Upper lobe of left lung (tissue), 6 donors: ENCODE measurements at regions not wholly inside any gene's neighbourhood (a gene's known extent, or its start where the extent isn't known, plus 50 kb on each side); places are given as distances from the start of the nearest gene placed in this dataset.
"Not testable (repeated sequence)": the region's sequence is repeated elsewhere in the genome, so short reads cannot be mapped to it uniquely, and the experiment has no call there.

Experiments
- ATAC-seq, 2 donors: fragments of 200-7000 bp; cut with Tn5 transposase; one replicate each; pipeline ENCODE4 v1.9.1; 2022; ENCODE audit warnings: mild to moderate bottlenecking in 2 of 2, moderate library complexity in 2 of 2; ENCODE audit not compliant: low FRiP score in 2 of 2
- DNase-seq, 2 donors: peaks; one replicate each; pipeline ENCODE4 v3.0.0-alpha.2; 2019 to 2020
- H3K27ac ChIP-seq, 4 donors: fragments of 200-600 bp; sonication (generic); one replicate each; pipeline ENCODE4 v1.5.1; 2016 to 2019
- H3K27me3 ChIP-seq, 4 donors: fragments of 200-600 bp; sonication (generic); one replicate each; pipeline ENCODE4 v1.5.1; 2017 to 2019
- H3K36me3 ChIP-seq, 4 donors: fragments of 200-600 bp; sonication (generic); one replicate each; pipeline ENCODE4 v1.5.1; 2016 to 2019
- H3K4me1 ChIP-seq, 4 donors: fragments of 200-600 bp; sonication (generic); one replicate each; pipeline ENCODE4 v1.5.1; 2018 to 2019
- H3K4me3 ChIP-seq, 4 donors: fragments of 200-600 bp; sonication (generic); one replicate each; pipeline ENCODE4 v1.5.1; 2017 to 2019; ENCODE audit warnings: mild to moderate bottlenecking in 2 of 4, moderate library complexity in 1 of 4
- H3K9me3 ChIP-seq, 4 donors: fragments of 200-600 bp; sonication (generic); one replicate each; pipeline ENCODE4 v1.5.1; 2018 to 2019
- CTCF ChIP-seq, 6 experiments: fragments of 450-650 bp in 4 of 6; fragments of 200-600 bp in 2 of 6; sonication (generic) in 2 of 6; IDR thresholded peaks; one replicate each; pipeline ENCODE4 v1.5.1; 2016 to 2019; ENCODE audit warnings: antibody characterized with exemption in 6 of 6
- EP300 ChIP-seq, 4 donors: sonication (generic); formaldehyde crosslinking; IDR thresholded peaks; one replicate each; pipeline ENCODE4 v1.5.1; 2017; ENCODE audit warnings: antibody characterized with exemption in 4 of 4, control low read depth in 2 of 4
- POLR2A ChIP-seq, 4 donors: fragments of 450-650 bp; IDR thresholded peaks; one replicate each; pipeline ENCODE4 v1.5.1; 2016 to 2017; ENCODE audit warnings: antibody characterized with exemption in 4 of 4, mild to moderate bottlenecking in 2 of 4
- POLR2AphosphoS5 ChIP-seq, 2 donors: sonication (generic); formaldehyde crosslinking; IDR thresholded peaks; one replicate each; pipeline ENCODE4 v1.5.1; 2017; ENCODE audit warnings: antibody characterized with exemption in 2 of 2
- WGBS, 2 donors: methylation state at CpG; one replicate each; pipeline ENCODE4 v1.1.5; 2017 to 2018; 5-methylcytosine and 5-hydroxymethylcytosine counted together
- donor health status: DM: no; HTN: no; CAD: no; lungs with moderate emphysema.
- donor health status: DM: no; HTN: yes; CAD: no; lungs with severe emphysema.

- 81 to 82% methylated on average over 4 of the region's 4 CpGs for WGBS, 2 donors
- TF ChIP-seq CTCF (IDR thresholded peaks at IDR 0.05) (no peak), POLR2A (IDR thresholded peaks at IDR 0.05) (no peak), POLR2AphosphoS5 (IDR thresholded peaks at IDR 0.05) (no peak), EP300 (IDR thresholded peaks at IDR 0.05) (no peak)
These were observed 435.1 kb upstream of the CDH20 start for GRCh38 chr18:60898111-60898510.

GRCh38 chr18:60905699-60906098 is 427.5 kb upstream of the CDH20 start:
- WGBS, 2 donors: 17 to 20% methylated on average over 3 of the region's 3 CpGs
- no peaks in the 10 kb centered on the region for H3K4me1 ChIP-seq
- no peak for TF ChIP-seq POLR2AphosphoS5 (IDR thresholded peaks at IDR 0.05)
- no peak for TF ChIP-seq EP300 (IDR thresholded peaks at IDR 0.05)
- no peak for TF ChIP-seq POLR2A (IDR thresholded peaks at IDR 0.05)
- TF ChIP-seq CTCF (IDR thresholded peaks at IDR 0.05): no peak
- H3K27ac ChIP-seq: no peak overlapping the region
- no peaks in the 10 kb centered on the region for H3K9me3 ChIP-seq
- DNase-seq (no peak), ATAC-seq (no peak)
- no peaks in the 10 kb centered on the region for H3K36me3 ChIP-seq
- H3K27me3 ChIP-seq: no peaks in the 10 kb centered on the region
- H3K4me3 ChIP-seq: no peak overlapping the region

More at GRCh38 chr18:60898111-60898510, 435.1 kb upstream of the CDH20 start:
- DNase-seq (no peak), ATAC-seq (no peak)
- Histone ChIP-seq H3K9me3 (no peaks in the 10 kb centered on the region), H3K36me3 (no peaks in the 10 kb centered on the region), H3K4me1 (no peaks in the 10 kb centered on the region), H3K4me3 (no peak overlapping the region), H3K27me3 (no peaks in the 10 kb centered on the region), H3K27ac (no peak overlapping the region)

- no peak for DNase-seq
- no peaks in the 10 kb centered on the region for H3K4me1 ChIP-seq
- H3K36me3 ChIP-seq: no peaks in the 10 kb centered on the region
- no peak overlapping the region for H3K27ac ChIP-seq
- ATAC-seq: no peak
- no peaks in the 10 kb centered on the region for H3K27me3 ChIP-seq
- no peak for TF ChIP-seq EP300 (IDR thresholded peaks at IDR 0.05)
- TF ChIP-seq POLR2A (IDR thresholded peaks at IDR 0.05): no peak
- no peak for TF ChIP-seq CTCF (IDR thresholded peaks at IDR 0.05)
- TF ChIP-seq POLR2AphosphoS5 (IDR thresholded peaks at IDR 0.05): no peak
- no peak overlapping the region for H3K4me3 ChIP-seq
- no peaks in the 10 kb centered on the region for H3K9me3 ChIP-seq
These were observed 422.7 kb upstream of the CDH20 start for GRCh38 chr18:60910534-60910933.

GRCh38 chr18:60911504-60911903 is 421.7 kb upstream of the CDH20 start:
- DNase-seq: no peak
- no peaks in the 10 kb centered on the region for H3K27me3 ChIP-seq
- no peak for ATAC-seq
- no peaks in the 10 kb centered on the region for H3K4me1 ChIP-seq
- no peak overlapping the region for H3K4me3 ChIP-seq
- no peaks in the 10 kb centered on the region for H3K36me3 ChIP-seq
- TF ChIP-seq POLR2A (IDR thresholded peaks at IDR 0.05) (no peak), EP300 (IDR thresholded peaks at IDR 0.05) (no peak), POLR2AphosphoS5 (IDR thresholded peaks at IDR 0.05) (no peak), CTCF (IDR thresholded peaks at IDR 0.05) (no peak)
- 88 to 90% methylated on average over 2 of the region's 2 CpGs for WGBS, 2 donors
- H3K27ac ChIP-seq: no peak overlapping the region
- H3K9me3 ChIP-seq: no peaks in the 10 kb centered on the region

GRCh38 chr18:60915160-60915559 is 418.1 kb upstream of the CDH20 start:
- Histone ChIP-seq H3K36me3 (no peaks in the 10 kb centered on the region), H3K4me1 (no peaks in the 10 kb centered on the region), H3K27ac (no peak overlapping the region), H3K4me3 (no peak overlapping the region), H3K27me3 (no peaks in the 10 kb centered on the region), H3K9me3 (no peaks in the 10 kb centered on the region)
- ATAC-seq (no peak), DNase-seq (no peak)
- WGBS, 2 donors: 58 to 75% methylated on average over 2 of the region's 2 CpGs
- TF ChIP-seq POLR2AphosphoS5 (IDR thresholded peaks at IDR 0.05) (no peak), CTCF (IDR thresholded peaks at IDR 0.05) (no peak), POLR2A (IDR thresholded peaks at IDR 0.05) (no peak), EP300 (IDR thresholded peaks at IDR 0.05) (no peak)

- WGBS, 2 donors: 90 to 92% methylated on average over 4 of the region's 4 CpGs
- H3K4me1 ChIP-seq, H3K36me3 ChIP-seq, H3K27ac ChIP-seq, H3K27me3 ChIP-seq, DNase-seq, H3K4me3 ChIP-seq, ATAC-seq, H3K9me3 ChIP-seq: not testable (repeated sequence)
These were observed 414.4 kb upstream of the CDH20 start for GRCh38 chr18:60918862-60919261.
